PFSK-1 (cell line): ENCODE measurements at regions not wholly inside any gene's neighbourhood (a gene's known extent, or its start where the extent isn't known, plus 50 kb on each side); places are given as distances from the start of the nearest gene placed in this dataset.

Experiments
- FOXP2 ChIP-seq: optimal IDR thresholded peaks from 2 replicates; pipeline ENCODE3; 2011; ENCODE audit warnings: borderline replicate concordance, control low read depth, inconsistent platforms; ENCODE audit not compliant: insufficient read depth; ENCODE audit errors: extremely low read length, extremely low read depth
- POLR2AphosphoS5 ChIP-seq: IDR thresholded peaks from 2 replicates; pipeline ENCODE4 v1.6.1; 2012; ENCODE audit warnings: low read depth, mild to moderate bottlenecking, control low read depth, low read length, moderate library complexity
- REST ChIP-seq, 2 experiments: IDR thresholded peaks; 2 replicates each; pipeline versions ENCODE4 v1.6.1 to v1.8.0; 2011 to 2012; ENCODE audit warnings: low read depth in 2 of 2, low read length in 2 of 2, control low read depth in 1 of 2, inconsistent platforms in 1 of 2, mild to moderate bottlenecking in 1 of 2, moderate library complexity in 1 of 2; ENCODE audit not compliant: insufficient read depth in 1 of 2
- SIN3A ChIP-seq: IDR thresholded peaks from 2 replicates; pipeline ENCODE4 v1.6.1; 2012; ENCODE audit warnings: mild to moderate bottlenecking, low read length, moderate library complexity, borderline replicate concordance; ENCODE audit not compliant: insufficient read depth
- TAF1 ChIP-seq: IDR thresholded peaks from 2 replicates; pipeline ENCODE4 v1.6.1; 2012; ENCODE audit warnings: low read length, control low read depth, borderline replicate concordance; ENCODE audit not compliant: insufficient read depth

- TF ChIP-seq TAF1 (no peak), FOXP2 (no peak), REST (IDR thresholded peaks at IDR 0.05; ENCODE audit: insufficient read depth in 1 of 2, low read depth in 2 of 2, low read length in 2 of 2) (no peak), SIN3A (no peak), POLR2AphosphoS5 (no peak)
These were observed 70.0 kb upstream of the NFIA start for GRCh38 chr1:61012341-61012761.

GRCh38 chr1:61011561-61012263 lies 70.6 kb upstream of the NFIA start:
- TF ChIP-seq FOXP2 (no peak), REST (IDR thresholded peaks at IDR 0.05; ENCODE audit: insufficient read depth in 1 of 2, low read depth in 2 of 2, low read length in 2 of 2) (no peak), POLR2AphosphoS5 (no peak), TAF1 (no peak), SIN3A (no peak)

- TF ChIP-seq TAF1 = no peak
- TF ChIP-seq SIN3A = no peak
- no peak for TF ChIP-seq REST (IDR thresholded peaks at IDR 0.05; ENCODE audit: insufficient read depth in 1 of 2, low read depth in 2 of 2, low read length in 2 of 2)
- no peak for TF ChIP-seq POLR2AphosphoS5
- no peak for TF ChIP-seq FOXP2
These were observed 74.6 kb upstream of the NFIA start for GRCh38 chr1:61007534-61008364.

- TF ChIP-seq TAF1 = no peak
- TF ChIP-seq SIN3A = no peak
- TF ChIP-seq POLR2AphosphoS5 = no peak
- TF ChIP-seq REST (IDR thresholded peaks at IDR 0.05; ENCODE audit: insufficient read depth in 1 of 2, low read depth in 2 of 2, low read length in 2 of 2) = no peak
- no peak for TF ChIP-seq FOXP2
These were observed 76.5 kb upstream of the NFIA start for GRCh38 chr1:61005614-61006580.
